Esophagus muscularis mucosa (tissue), 4 donors: ENCODE measurements at regions not wholly inside any gene's neighbourhood (a gene's known extent, or its start where the extent isn't known, plus 50 kb on each side); places are given as distances from the start of the nearest gene placed in this dataset.
"Not testable (repeated sequence)": the region's sequence is repeated elsewhere in the genome, so short reads cannot be mapped to it uniquely, and the experiment has no call there.

ENCODE experiments used
- DNase-seq: peaks from one replicate; pipeline ENCODE4 v3.0.0-alpha.2; 2017; ENCODE audit errors: extremely low spot score
- H3K27ac ChIP-seq, 4 donors: fragments of 200-600 bp; sonication (generic); replicated peaks in 1 of 4; 1 replicate in 3 of 4; 2 replicates in 1 of 4; pipeline ENCODE4 v1.5.1; 2016 to 2019; ENCODE audit warnings: mild to moderate bottlenecking in 1 of 4
- H3K27me3 ChIP-seq, 4 donors: fragments of 200-600 bp; sonication (generic); one replicate each; pipeline versions ENCODE4 v1.5.1 to v1.6.0; 2016 to 2019
- H3K36me3 ChIP-seq, 4 donors: fragments of 200-600 bp; sonication (generic); one replicate each; pipeline ENCODE4 v1.5.1; 2016 to 2019
- H3K4me1 ChIP-seq, 4 donors: fragments of 200-600 bp; sonication (generic); one replicate each; pipeline ENCODE4 v1.5.1; 2016 to 2019
- H3K4me3 ChIP-seq, 4 donors: fragments of 200-600 bp; sonication (generic); 1 replicate in 2 of 4; 2 replicates in 2 of 4; pipeline ENCODE4 v1.5.1; 2016 to 2019; ENCODE audit warnings: mild to moderate bottlenecking in 4 of 4, moderate library complexity in 1 of 4
- H3K9me3 ChIP-seq, 4 donors: fragments of 200-600 bp; sonication (generic); 1 replicate in 3 of 4; 2 replicates in 1 of 4; pipeline ENCODE4 v1.5.1; 2016 to 2019
- CTCF ChIP-seq, 3 experiments: fragments of 200-600 bp in 2 of 3; fragments of 450-650 bp in 1 of 3; sonication (generic) in 2 of 3; IDR thresholded peaks; one replicate each; pipeline ENCODE4 v1.5.1; 2017 to 2019; ENCODE audit warnings: antibody characterized with exemption in 3 of 3, mild to moderate bottlenecking in 2 of 3, moderate library complexity in 1 of 3
- EP300 ChIP-seq: sonication (generic); formaldehyde crosslinking; IDR thresholded peaks from one replicate; pipeline ENCODE4 v1.6.1; 2017; ENCODE audit warnings: antibody characterized with exemption
- POLR2A ChIP-seq: fragments of 450-650 bp; IDR thresholded peaks from one replicate; pipeline ENCODE4 v1.6.1; 2017; ENCODE audit warnings: antibody characterized with exemption, moderate library complexity, mild to moderate bottlenecking, low read depth
- POLR2AphosphoS5 ChIP-seq, 2 donors: sonication (generic); formaldehyde crosslinking; IDR thresholded peaks; one replicate each; pipeline ENCODE4 v1.6.1; 2017; ENCODE audit warnings: antibody characterized with exemption in 2 of 2
- WGBS: methylation state at CpG from one replicate; pipeline ENCODE4 v1.1.5; 2018; 5-methylcytosine and 5-hydroxymethylcytosine counted together
- intact Hi-C: fragments of 100-400 bp; cut with DNase I; formaldehyde crosslinking; loops from one replicate; pipeline ENCODE4 v1.15.1; 2023

DNA sequence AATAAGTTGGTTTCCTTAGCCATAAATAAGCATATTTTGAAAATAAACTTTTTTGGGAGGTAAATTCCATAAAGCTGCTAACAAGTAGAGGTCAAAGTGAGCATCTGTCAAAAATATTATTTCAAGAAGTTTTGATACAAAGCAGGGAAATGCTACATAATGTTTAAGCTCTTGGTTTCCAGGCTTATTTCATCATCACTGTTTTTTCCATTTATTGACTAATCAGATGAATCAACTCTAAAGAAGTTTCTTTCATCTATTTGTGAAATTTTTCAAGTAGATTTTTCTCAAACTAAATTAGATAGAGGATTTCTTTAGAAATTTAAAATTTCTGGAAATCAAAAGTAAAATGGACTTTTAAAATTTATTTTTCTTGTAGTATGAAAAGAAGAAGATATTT, 89.5 kb upstream of the TBX18 start:
- Histone ChIP-seq H3K4me3 (no peak overlapping the region), H3K36me3 (no peaks in the 10 kb centered on the region), H3K27ac (no peak overlapping the region), H3K27me3 (no peaks in the 10 kb centered on the region), H3K4me1 (no peaks in the 10 kb centered on the region), H3K9me3 (no peaks in the 10 kb centered on the region)
- no peak for DNase-seq
- intact Hi-C loops = no loop called here
- TF ChIP-seq EP300 (no peak), POLR2A (no peak), POLR2AphosphoS5 (IDR thresholded peaks at IDR 0.05) (no peak)

DNA sequence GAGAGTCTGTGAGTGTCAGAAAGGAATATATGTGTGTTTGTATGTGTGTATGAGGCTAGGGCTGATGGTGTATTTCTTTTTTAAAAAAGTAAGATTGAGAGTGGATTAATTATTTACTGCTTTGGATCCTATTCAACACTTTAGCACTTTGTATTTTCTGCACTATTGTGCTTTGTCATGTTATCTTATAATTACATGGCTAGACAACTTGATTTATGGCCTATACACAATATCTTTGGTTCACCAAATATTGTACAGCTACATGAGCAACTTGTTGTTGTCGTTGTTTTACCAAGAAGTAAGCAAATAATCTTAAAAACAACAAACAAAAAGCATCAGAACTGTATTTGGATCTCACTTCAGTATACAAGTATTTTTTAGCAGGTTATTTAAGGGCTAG, 84.6 kb upstream of the TBX18 start:
- Histone ChIP-seq H3K4me1 (no peaks in the 10 kb centered on the region), H3K27me3 (no peaks in the 10 kb centered on the region), H3K27ac (no peak overlapping the region), H3K36me3 (no peaks in the 10 kb centered on the region), H3K9me3 (no peaks in the 10 kb centered on the region), H3K4me3 (no peak overlapping the region)
- intact Hi-C loops = no loop called here
- TF ChIP-seq POLR2A = no peak
- no peak for TF ChIP-seq POLR2AphosphoS5 (IDR thresholded peaks at IDR 0.05)
- no peak for TF ChIP-seq EP300
- no peak for TF ChIP-seq CTCF (IDR thresholded peaks at IDR 0.05)
- WGBS = 65% methylated on average over 1 of the region's 1 CpG
- DNase-seq = no peak

GRCh38 chr6:84847390-84848160, 83.2 kb upstream of the TBX18 start:
- no peak for DNase-seq
- Histone ChIP-seq H3K27me3 (no peaks in the 10 kb centered on the region), H3K4me3 (no peak overlapping the region), H3K36me3 (no peaks in the 10 kb centered on the region), H3K27ac (no peak overlapping the region), H3K9me3 (no peaks in the 10 kb centered on the region), H3K4me1 (no peaks in the 10 kb centered on the region)
- intact Hi-C loops = no loop called here
- TF ChIP-seq POLR2AphosphoS5 (IDR thresholded peaks at IDR 0.05) = no peak
- TF ChIP-seq EP300 = no peak
- no peak for TF ChIP-seq CTCF (IDR thresholded peaks at IDR 0.05)
- TF ChIP-seq POLR2A = no peak
- 40% methylated on average over 3 of the region's 3 CpGs for WGBS

- TF ChIP-seq EP300 = no peak
- TF ChIP-seq CTCF (IDR thresholded peaks at IDR 0.05) = no peak
- TF ChIP-seq POLR2AphosphoS5 (IDR thresholded peaks at IDR 0.05) = no peak
- TF ChIP-seq POLR2A = no peak
- intact Hi-C loops = no loop called here
- no peak for DNase-seq
- H3K27me3 ChIP-seq = no peaks in the 10 kb centered on the region
- no peaks in the 10 kb centered on the region for H3K4me1 ChIP-seq
- H3K36me3 ChIP-seq = no peaks in the 10 kb centered on the region
- H3K4me3 ChIP-seq = no peak overlapping the region
- H3K27ac ChIP-seq = no peak overlapping the region
- no peaks in the 10 kb centered on the region for H3K9me3 ChIP-seq
Measured at GRCh38 chr6:84842525-84843166, 78.2 kb upstream of the TBX18 start.

- H3K4me3 ChIP-seq, H3K27ac ChIP-seq, H3K9me3 ChIP-seq, intact Hi-C loops, H3K4me1 ChIP-seq, DNase-seq, H3K27me3 ChIP-seq, H3K36me3 ChIP-seq: not testable (repeated sequence)
- 89% methylated on average over 5 of the region's 5 CpGs for WGBS
Measured at GRCh38 chr6:84837068-84837866, 72.9 kb upstream of the TBX18 start.
